HG03135 (cell line): ENCODE measurements at regions not wholly inside any gene's neighbourhood (a gene's known extent, or its start where the extent isn't known, plus 50 kb on each side); places are given as distances from the start of the nearest gene placed in this dataset.

ENCODE experiments used
- ATAC-seq: cut with Tn5 transposase; IDR thresholded peaks from one replicate; pipeline ENCODE4 v1.9.1; 2021; ENCODE audit warnings: mild to moderate bottlenecking, moderate library complexity; ENCODE audit not compliant: unreplicated experiment

- ATAC-seq: no peak
These were observed 121.7 kb upstream of the RAD23B start for GRCh38 chr9:107161338-107161737.

GRCh38 chr9:107163370-107163769, 119.7 kb upstream of the RAD23B start:
- no peak for ATAC-seq

- ATAC-seq: no peak
These were observed 113.3 kb upstream of the RAD23B start for GRCh38 chr9:107169796-107170195.

GRCh38 chr9:107170801-107171200, 112.3 kb upstream of the RAD23B start:
- ATAC-seq: no peak

GRCh38 chr9:107172160-107172978, 110.7 kb upstream of the RAD23B start:
- peak; percentile 71 for ATAC-seq

GRCh38 chr9:107172979-107173347, 110.1 kb upstream of the RAD23B start:
- ATAC-seq: peak; percentile 39

- no peak for ATAC-seq
These were observed 109.5 kb upstream of the RAD23B start for GRCh38 chr9:107173422-107174180.

- no peak for ATAC-seq
These were observed 108.6 kb upstream of the RAD23B start for GRCh38 chr9:107174441-107174840.

- no peak for ATAC-seq
These were observed 108.0 kb upstream of the RAD23B start for GRCh38 chr9:107175041-107175440.

GRCh38 chr9:107175816-107176435, 107.2 kb upstream of the RAD23B start:
- ATAC-seq: no peak

- ATAC-seq: no peak
These were observed 106.5 kb upstream of the RAD23B start for GRCh38 chr9:107176436-107177151.

- no peak for ATAC-seq
These were observed 105.7 kb upstream of the RAD23B start for GRCh38 chr9:107177243-107177839.

GRCh38 chr9:107177857-107178256, 105.2 kb upstream of the RAD23B start:
- ATAC-seq: no peak

- no peak for ATAC-seq
These were observed 104.8 kb upstream of the RAD23B start for GRCh38 chr9:107178293-107178692.

- no peak for ATAC-seq
These were observed 102.9 kb upstream of the RAD23B start for GRCh38 chr9:107180206-107180605.

GRCh38 chr9:107183176-107183575, 99.9 kb upstream of the RAD23B start:
- ATAC-seq: no peak

- ATAC-seq: no peak
These were observed 94.7 kb upstream of the RAD23B start for GRCh38 chr9:107188376-107188775.

- no peak for ATAC-seq
These were observed 92.8 kb upstream of the RAD23B start for GRCh38 chr9:107190061-107190935.

- no peak for ATAC-seq
These were observed 92.2 kb upstream of the RAD23B start for GRCh38 chr9:107190936-107191290.

GRCh38 chr9:107193251-107193650, 89.8 kb upstream of the RAD23B start:
- no peak for ATAC-seq
